Upper lobe of right lung (tissue), 1 donor: ENCODE measurements at regions not wholly inside any gene's neighbourhood (a gene's known extent, or its start where the extent isn't known, plus 50 kb on each side); places are given as distances from the start of the nearest gene placed in this dataset.

Experiments used
- ATAC-seq: fragments of 200-7000 bp; cut with Tn5 transposase; one replicate; pipeline ENCODE4 v1.9.1; 2020; ENCODE audit warnings: mild to moderate bottlenecking, moderate library complexity
- DNase-seq: peaks from one replicate; pipeline ENCODE4 v3.0.0-alpha.2; 2020
- H3K27ac ChIP-seq: fragments of 200-600 bp; one replicate; pipeline ENCODE4 v1.8.0; 2022
- H3K27me3 ChIP-seq: fragments of 200-600 bp; one replicate; pipeline ENCODE4 v1.8.0; 2022; ENCODE audit warnings: mild to moderate bottlenecking
- H3K36me3 ChIP-seq: fragments of 200-600 bp; one replicate; pipeline ENCODE4 v1.8.0; 2022
- H3K4me1 ChIP-seq: fragments of 200-600 bp; one replicate; pipeline ENCODE4 v1.8.0; 2022
- H3K4me3 ChIP-seq: fragments of 200-600 bp; one replicate; pipeline ENCODE4 v1.8.0; 2022; ENCODE audit warnings: mild to moderate bottlenecking
- H3K9me3 ChIP-seq: fragments of 200-600 bp; one replicate; pipeline ENCODE4 v1.8.0; 2022
- intact Hi-C: fragments of 100-400 bp; cut with DNase I; formaldehyde crosslinking; loops from one replicate; pipeline ENCODE4 v1.11.0; 2022
- TF ChIP-seq, protein P1 (sequence below): fragments of 200-600 bp; IDR thresholded peaks from one replicate; pipeline ENCODE4 v1.8.0; 2022; ENCODE audit warnings: antibody characterized with exemption
- donor health status: DM: no; HTN: yes; CAD: no; lungs with severe emphysema.

DNA sequence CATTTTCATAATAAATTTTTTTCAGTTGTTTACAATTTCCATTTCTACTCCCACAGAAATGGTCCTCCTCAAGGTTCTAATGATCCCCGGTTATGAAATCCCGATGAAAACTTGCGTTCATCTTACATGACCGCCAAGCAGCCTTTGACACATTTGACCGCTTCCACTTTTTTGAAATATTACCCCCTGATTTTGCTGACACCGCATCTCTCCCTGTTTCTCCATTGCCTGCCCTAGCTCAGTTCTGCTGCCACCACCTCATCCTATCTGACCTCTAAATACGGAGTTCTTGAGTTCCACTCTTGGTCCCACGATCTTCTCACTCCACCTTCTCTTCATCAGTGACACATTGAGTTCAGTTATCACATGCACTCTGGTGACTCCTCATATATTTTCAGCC is 74.1 kb downstream of the SLC35B3 start:
- H3K36me3 ChIP-seq, result no peaks in the 10 kb centered on the region
- H3K9me3 ChIP-seq, result no peaks in the 10 kb centered on the region
- no peak overlapping the region for H3K27ac ChIP-seq
- no peak for ATAC-seq
- no peaks in the 10 kb centered on the region for H3K27me3 ChIP-seq
- no peak overlapping the region for H3K4me3 ChIP-seq
- H3K4me1 ChIP-seq, result no peaks in the 10 kb centered on the region
- no peak for DNase-seq
- TF ChIP-seq, protein P1, sequence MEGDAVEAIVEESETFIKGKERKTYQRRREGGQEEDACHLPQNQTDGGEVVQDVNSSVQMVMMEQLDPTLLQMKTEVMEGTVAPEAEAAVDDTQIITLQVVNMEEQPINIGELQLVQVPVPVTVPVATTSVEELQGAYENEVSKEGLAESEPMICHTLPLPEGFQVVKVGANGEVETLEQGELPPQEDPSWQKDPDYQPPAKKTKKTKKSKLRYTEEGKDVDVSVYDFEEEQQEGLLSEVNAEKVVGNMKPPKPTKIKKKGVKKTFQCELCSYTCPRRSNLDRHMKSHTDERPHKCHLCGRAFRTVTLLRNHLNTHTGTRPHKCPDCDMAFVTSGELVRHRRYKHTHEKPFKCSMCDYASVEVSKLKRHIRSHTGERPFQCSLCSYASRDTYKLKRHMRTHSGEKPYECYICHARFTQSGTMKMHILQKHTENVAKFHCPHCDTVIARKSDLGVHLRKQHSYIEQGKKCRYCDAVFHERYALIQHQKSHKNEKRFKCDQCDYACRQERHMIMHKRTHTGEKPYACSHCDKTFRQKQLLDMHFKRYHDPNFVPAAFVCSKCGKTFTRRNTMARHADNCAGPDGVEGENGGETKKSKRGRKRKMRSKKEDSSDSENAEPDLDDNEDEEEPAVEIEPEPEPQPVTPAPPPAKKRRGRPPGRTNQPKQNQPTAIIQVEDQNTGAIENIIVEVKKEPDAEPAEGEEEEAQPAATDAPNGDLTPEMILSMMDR, result no peak
- intact Hi-C loops, result no loop called here

DNA sequence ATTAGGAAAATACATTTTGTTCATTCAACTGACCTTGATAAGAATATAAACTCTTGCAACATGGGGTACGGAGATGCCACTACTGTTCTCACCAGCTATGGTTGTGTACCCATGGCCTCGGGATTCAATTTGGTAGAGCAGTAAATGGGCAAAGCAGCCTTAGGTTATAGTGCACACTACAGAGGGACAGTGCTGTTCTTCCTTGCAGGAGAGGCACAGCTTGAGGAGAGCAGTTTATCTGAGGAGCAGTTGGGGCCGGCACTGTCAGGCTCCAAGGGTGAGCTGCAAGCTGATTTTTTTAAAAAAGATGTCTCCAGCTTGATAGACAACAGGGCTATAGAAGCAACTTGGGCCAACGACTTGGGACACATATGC is 82.4 kb downstream of the SLC35B3 start:
- ATAC-seq (no peak), DNase-seq (no peak)
- intact Hi-C loops, result no loop called here
- H3K4me3 ChIP-seq, result no peak overlapping the region
- no peaks in the 10 kb centered on the region for H3K36me3 ChIP-seq
- H3K4me1 ChIP-seq, result no peaks in the 10 kb centered on the region
- TF ChIP-seq, protein P1, result no peak
- no peaks in the 10 kb centered on the region for H3K27me3 ChIP-seq
- no peak overlapping the region for H3K27ac ChIP-seq
- no peaks in the 10 kb centered on the region for H3K9me3 ChIP-seq

DNA sequence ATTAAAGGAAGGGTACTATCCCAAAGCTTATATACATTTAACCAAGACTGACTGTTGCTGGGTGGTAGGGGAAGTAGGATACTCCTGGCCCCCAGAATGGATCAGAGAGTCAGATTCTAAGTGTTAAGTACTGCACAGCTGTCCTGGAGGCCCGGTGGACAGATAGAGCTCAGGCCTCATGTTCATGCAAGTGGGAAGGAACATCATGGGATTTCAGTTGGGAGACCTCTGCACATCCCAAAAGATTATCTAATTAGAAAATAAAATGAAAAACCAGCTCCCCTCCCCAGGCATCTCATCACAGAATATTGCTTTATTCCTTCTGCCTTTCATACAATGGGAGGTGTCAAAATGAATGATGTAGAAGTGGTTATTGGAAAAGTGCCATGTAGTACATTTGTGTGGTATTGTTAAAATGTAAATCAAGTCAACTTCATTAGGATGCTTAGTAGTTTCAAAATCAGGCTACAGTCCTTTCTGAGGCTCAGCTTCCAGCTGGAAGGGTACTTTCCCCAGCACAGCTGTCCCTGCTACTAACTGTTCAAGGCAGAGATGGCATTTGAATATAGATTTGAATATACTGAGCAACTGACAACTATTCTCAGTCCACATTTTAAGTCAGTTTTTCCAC is 82.9 kb downstream of the SLC35B3 start:
- ATAC-seq (no peak), DNase-seq (no peak)
- Histone ChIP-seq H3K27ac (no peak overlapping the region), H3K4me1 (no peaks in the 10 kb centered on the region), H3K4me3 (no peak overlapping the region), H3K27me3 (no peaks in the 10 kb centered on the region), H3K9me3 (no peaks in the 10 kb centered on the region), H3K36me3 (no peaks in the 10 kb centered on the region)
- TF ChIP-seq, protein P1, result no peak
- intact Hi-C loops, result no loop called here

DNA sequence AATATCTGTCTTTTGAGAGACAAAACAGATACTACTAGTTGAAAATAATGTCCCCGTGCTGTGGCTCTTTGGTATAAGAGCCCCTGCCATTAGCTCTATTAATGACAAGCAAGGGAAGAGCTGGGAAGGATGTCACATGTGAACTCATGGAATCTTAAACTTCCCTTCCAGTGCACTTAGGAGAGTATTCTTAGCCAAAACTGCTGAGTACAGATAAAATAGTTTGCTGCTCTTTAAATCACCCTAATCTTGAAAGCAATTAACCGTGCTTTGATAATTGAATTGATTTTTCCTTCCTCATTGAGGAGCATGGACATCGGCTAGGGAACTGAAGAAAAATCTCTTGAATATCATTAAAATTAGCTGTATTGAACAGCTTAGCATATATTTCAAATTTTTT is 91.7 kb downstream of the SLC35B3 start:
- Histone ChIP-seq H3K4me3 (no peak overlapping the region), H3K27me3 (no peaks in the 10 kb centered on the region), H3K9me3 (no peaks in the 10 kb centered on the region), H3K4me1 (no peaks in the 10 kb centered on the region), H3K36me3 (no peaks in the 10 kb centered on the region), H3K27ac (no peak overlapping the region)
- DNase-seq, result no peak
- intact Hi-C loops, result no loop called here
- TF ChIP-seq, protein P1, result no peak
- ATAC-seq, result no peak

DNA sequence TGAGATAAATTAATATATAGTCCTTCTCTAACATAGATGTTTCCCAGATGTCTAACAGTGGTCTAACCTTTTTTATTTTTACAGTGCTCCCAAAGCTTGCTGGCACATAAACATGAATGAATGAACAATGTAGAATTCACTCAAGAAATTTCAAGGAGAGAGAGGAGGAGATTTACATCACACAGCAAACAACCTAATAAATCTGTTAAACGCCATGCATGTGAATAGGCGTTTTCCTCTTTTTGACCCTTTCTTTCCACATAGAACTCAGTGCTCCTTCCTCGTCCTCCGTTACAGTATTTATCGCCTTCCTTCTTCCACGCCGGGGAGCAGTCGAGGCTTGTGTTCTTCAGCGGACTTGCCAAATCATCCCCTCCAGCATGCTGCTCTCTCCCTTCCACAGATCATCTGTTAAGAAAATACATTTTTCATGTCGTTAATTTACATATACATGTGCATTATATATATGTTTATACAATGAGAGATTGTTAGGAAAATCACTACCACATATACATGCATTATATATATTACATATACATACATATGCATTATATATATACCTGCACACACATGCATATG is 93.0 kb downstream of the SLC35B3 start:
- Histone ChIP-seq H3K4me3 (no peak overlapping the region), H3K27ac (no peak overlapping the region), H3K9me3 (no peaks in the 10 kb centered on the region), H3K36me3 (no peaks in the 10 kb centered on the region), H3K27me3 (no peaks in the 10 kb centered on the region), H3K4me1 (no peaks in the 10 kb centered on the region)
- TF ChIP-seq, protein P1, result no peak
- DNase-seq (no peak), ATAC-seq (no peak)
- intact Hi-C loops, result no loop called here

DNA sequence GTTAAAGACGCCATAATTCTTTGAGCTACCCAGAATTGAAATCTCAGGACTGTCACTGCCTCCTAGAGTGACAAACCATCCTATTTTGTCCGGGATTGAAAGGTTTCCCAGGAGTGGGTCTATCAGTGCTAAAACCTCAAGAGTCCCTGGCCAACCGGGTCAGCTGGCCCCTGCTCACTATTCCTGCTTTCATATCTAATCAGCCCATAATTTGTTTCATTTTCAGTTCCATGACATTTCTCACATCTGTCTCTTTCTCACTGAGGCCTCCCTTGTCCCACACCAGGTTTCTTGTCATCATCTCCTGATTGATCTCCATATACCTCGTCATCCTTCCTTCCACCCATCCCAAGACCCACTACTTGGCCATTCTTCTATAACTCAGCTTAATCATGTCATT is 98.2 kb downstream of the SLC35B3 start:
- H3K4me1 ChIP-seq, result no peaks in the 10 kb centered on the region
- DNase-seq, result no peak
- TF ChIP-seq, protein P1, result no peak
- H3K4me3 ChIP-seq, result no peak overlapping the region
- H3K36me3 ChIP-seq, result no peaks in the 10 kb centered on the region
- intact Hi-C loops, result no loop called here
- ATAC-seq, result no peak
- H3K9me3 ChIP-seq, result no peaks in the 10 kb centered on the region
- no peaks in the 10 kb centered on the region for H3K27me3 ChIP-seq
- no peak overlapping the region for H3K27ac ChIP-seq
